ENCODE measurements at regions not wholly inside any gene's neighbourhood (a gene's known extent, or its start where the extent isn't known, plus 50 kb on each side); places are given as distances from the start of the nearest gene placed in this dataset.

DNA sequence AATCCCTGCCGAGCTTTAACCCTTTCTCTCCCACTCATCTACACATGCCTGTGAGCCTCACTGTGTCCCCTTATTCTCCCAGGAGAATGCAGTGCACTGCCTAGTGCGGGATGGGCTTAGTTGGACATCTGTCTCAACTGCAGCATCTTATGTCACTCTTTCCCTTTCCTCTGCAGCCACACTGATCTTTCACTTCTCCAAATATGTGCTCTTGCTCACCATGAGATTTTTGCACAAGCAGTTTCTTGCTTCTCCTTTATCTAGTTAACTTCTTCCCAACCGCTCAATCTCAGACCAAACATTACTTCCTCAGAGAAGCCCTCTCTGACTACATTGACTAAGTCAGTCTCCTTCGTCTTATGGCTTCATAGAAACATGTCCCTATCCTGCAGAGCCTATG is 292.3 kb downstream of the KBTBD8 start:
- DNase-seq = peak; percentile 17

DNA sequence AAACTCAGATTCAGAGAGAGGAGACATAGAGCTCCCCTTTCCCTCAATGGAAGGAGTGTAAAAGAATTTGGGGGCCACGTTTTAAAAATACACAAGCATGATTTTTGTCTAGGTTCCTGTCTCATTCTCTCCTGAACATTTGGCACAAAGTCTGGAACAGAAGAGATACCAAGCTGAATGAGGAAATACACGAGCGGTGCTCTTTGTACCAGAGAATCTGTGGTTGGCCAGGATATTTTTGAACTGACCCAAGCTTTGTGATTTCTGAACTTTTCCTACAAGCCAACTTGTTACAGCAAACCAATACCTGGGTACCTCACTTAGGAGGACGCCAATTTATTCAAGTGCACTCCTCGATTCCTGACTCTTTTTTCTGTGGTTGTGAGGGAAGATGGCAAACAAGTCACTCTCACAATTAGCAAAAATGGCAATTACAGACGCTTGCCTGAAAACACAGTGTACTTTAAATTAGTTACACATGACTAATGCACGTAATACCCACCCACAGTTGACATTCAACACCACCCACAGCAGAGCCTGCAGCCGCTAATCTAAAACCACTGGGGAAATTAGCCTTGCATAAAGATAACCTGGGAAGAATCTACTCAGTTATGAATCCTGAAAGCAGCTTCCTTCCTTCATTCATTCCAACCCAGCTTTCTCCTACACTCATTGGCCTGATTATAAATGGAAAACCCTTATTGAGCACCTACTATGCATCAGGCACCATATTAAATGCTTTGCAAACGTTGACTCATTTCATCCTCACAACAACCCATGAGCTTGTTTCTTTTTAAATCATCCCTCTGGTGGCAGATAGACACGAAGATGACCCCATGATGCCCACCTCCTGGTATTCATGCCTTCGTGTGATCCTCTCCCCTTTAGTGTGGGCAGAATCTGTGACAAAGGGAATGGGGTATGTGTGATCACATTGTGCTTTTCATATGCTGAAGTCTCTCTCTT is 293.5 kb downstream of the KBTBD8 start:
- DNase-seq = no peak

- no peak for DNase-seq
Observed at GRCh38 chr3:67292356-67293121, 294.4 kb downstream of the KBTBD8 start.

DNA sequence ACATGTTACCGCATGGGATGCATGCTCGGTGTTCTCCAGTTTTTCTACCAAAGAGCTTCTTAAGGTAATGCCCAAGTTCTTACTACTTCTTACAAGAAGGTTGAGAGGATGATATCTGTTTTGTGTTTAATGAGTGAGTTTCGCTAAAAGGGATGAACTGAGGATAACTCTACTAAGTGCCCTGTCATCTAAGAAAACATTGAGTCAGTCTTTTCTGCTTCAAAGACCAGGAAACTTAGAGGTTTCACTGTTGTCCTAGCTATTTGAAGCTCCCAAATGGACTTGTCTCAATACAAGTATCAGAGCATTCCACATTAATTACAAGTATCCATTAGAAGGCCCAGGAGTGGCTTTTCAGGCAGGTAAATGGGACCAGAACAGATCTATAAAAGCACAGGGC is 296.2 kb downstream of the KBTBD8 start:
- DNase-seq = no peak

DNA sequence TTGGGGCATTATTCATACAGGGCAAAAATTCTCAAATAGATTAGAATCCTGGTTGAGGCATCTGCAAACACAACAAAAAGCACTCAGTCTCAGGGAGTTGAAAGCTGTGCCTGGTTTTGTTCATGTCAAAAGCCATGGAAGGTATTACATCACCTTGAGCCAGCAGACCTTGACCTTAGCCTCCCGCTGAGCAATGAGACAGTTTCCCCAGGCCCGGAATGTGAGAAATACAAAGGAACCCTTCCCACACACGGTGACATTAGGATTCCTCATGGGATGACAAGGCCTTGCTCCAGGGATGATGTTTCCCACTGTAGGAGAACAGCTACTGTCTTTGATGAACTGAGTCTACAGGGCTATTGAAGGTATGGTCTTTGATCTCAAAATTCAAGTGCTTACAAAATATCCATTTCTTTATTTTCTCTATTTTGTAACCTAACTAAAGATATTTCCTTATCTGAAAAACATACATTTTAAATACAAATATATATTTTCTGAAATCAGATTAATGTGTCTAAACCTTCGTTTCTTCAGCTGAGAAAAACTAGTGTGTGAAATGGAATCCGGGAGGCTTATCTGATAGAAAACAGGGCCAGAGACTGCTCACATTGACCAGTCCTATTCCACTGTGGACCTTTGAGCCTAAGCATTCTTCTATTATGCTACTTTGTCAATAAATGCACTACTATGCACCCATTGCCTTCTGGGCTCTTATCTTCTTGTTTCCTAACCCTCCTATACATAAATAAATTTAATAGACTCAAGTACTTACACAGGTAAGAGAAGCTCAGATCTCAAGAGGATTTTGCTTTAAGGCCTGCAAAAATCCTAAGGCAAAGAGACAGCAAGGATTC is 298.2 kb downstream of the KBTBD8 start:
- no peak for DNase-seq

DNA sequence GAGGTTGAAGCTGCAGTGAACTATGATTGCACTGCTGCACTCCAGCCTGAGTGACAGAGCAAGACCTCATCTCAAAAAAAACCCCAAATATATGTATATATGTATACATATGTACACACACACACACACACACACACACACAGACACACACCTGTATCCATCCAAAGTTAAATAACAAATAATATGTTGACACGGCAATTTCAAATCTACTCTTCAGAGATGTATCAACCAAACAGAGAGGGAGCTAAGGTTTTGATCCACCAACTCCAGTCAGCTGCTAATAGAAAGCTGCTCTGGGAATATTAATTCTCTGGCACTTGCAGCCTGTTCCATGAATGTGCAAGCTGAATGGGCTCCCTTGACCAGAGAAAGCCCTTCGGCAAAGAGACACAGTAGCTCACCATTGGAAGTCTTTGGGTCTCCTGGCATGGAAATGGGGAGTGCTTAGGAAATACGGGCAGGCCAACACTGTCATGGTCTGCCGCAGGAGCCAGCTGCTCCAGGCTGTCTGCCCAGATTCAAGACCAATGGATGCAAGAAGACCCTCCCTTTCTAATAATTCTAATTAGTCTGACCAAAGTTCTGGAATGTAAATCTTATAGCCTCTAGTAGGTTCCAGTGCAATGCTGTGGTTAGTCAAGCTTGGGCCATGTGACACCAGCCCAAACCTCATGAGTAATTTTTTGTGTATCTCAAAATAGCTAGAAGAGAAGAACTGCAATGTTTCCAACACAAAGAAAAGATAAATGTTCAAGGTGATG is 299.8 kb downstream of the KBTBD8 start:
- DNase-seq = no peak

- DNase-seq = no peak
Observed at GRCh38 chr3:67301556-67301955, 303.4 kb downstream of the KBTBD8 start.

GRCh38 chr3:67302489-67302888 is 304.4 kb downstream of the KBTBD8 start:
- no peak for DNase-seq

DNA sequence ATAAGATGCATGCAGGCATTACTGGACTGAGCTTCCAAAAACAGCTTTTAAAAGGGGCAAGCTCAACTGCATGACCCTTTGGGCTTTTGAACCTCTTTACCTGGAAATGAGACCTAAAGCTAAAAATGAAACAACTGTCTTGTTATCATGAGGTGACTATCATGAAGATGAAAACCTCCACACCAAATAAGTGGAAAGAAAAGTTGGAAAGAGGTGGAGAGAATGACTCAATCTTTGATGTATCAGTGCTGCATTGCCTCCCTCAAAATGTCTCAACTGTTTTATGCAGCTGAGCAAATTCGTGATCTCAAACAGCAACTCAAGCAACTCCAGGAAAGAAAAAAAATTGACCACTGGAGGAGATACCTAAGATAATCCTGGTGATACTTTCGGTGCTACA is 307.1 kb downstream of the KBTBD8 start:
- no peak for DNase-seq

DNA sequence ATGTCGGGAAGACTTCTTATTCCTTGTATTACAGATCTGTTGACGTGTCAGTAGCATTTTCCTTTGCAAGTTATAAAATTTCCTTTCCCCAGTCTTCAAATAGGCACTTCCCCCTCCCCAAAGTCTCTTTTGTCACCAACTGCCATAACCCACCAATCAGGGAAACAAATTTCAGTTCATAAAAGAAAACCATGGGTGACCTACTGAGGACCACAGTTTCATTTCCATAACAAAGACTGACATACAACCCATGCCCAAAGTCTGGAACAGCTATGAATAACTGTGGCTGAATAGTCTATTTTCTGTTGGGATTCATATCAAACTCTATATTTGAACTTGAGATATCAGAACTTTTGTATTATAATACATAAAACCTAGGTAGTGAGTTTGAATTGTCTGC is 307.8 kb downstream of the KBTBD8 start:
- no peak for DNase-seq

GRCh38 chr3:67311440-67311839 is 313.3 kb downstream of the KBTBD8 start:
- DNase-seq = no peak

- no peak for DNase-seq
Observed at GRCh38 chr3:67312155-67312554, 314.0 kb downstream of the KBTBD8 start.

DNA sequence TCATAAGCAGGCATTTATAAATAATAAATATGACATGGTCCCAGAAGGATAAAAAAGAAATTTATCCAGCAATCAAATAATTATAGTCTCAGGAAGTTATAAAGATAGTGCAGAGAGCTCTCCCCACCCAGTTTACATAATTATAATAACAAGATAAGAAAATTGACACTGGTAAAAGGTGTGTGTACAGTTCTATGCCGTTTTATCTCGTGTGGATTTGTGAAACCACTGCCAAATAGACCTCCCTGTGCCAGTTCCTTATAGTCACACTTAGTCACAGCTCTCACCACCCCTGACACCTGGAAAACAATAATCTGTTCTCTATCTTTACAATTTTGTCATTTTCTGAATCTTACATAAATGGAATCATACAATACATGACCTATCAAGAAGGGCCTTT is 320.1 kb downstream of the KBTBD8 start:
- DNase-seq = no peak

DNA sequence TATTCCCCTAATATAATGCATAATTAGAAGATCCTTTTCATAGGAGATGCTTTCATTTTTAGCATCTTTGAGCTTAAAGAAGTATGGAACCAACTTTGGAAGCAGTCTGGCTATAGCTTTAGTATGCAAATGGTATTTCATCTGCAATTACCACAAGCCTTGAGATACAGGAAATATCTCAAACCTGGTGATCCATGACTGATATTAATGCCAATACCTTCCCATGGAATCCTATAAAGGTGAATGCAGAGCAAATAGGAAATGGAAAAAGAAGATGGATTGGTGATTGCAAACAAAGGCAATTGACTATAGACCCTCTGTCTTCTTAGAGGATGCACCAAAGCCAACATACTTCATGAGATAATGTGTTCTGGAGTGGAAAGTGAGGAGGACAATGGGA is 326.4 kb downstream of the KBTBD8 start:
- DNase-seq = no peak
